SK-N-SH (cell line): ENCODE measurements at regions not wholly inside any gene's neighbourhood (a gene's known extent, or its start where the extent isn't known, plus 50 kb on each side); places are given as distances from the start of the nearest gene placed in this dataset.

Experiments used
- CTCF ChIA-PET: fragments of 300-600, 350-600 bp; formaldehyde crosslinking; extraction: SDS; loops from one replicate; lab custom pipeline; 2021; lab: Yijun Ruan, JAX
- POLR2A ChIA-PET: fragments of 350-600 bp; sonication (Branson Sonifier 250); formaldehyde crosslinking; extraction: SDS; loops from one replicate; lab custom pipeline; 2020; ENCODE audit warnings: antibody characterized with exemption, inconsistent platforms; lab: Yijun Ruan, JAX
- DNase-seq: peaks from one replicate; pipeline ENCODE4 v3.0.0; 2012
- H2AFZ ChIP-seq: fragments of 200-600 bp; sonication (generic); 2 replicates; pipeline ENCODE4 v1.8.1; 2016; ENCODE audit warnings: antibody characterized with exemption, mild to moderate bottlenecking, low read depth
- H3F3A ChIP-seq: fragments of 200-600 bp; sonication (generic); replicated peaks from 2 replicates; pipeline ENCODE3; 2016; ENCODE audit warnings: antibody characterized with exemption, mild to moderate bottlenecking; ENCODE audit not compliant: insufficient read depth
- H3K27ac ChIP-seq, 2 experiments: fragments of 200-500 bp in 1 of 2; fragments of 200-600 bp in 1 of 2; sonication (Bioruptor generic) in 1 of 2; sonication (generic), shearing (Covaris generic) in 1 of 2; 2 replicates each; pipeline versions ENCODE4 v1.5.1 to v1.6.1; 2014 to 2016; ENCODE audit warnings: low read depth in 2 of 2, inconsistent platforms in 1 of 2, low read length in 1 of 2, mild to moderate bottlenecking in 1 of 2, mixed read lengths in 1 of 2
- H3K27me3 ChIP-seq: fragments of 200-600 bp; sonication (generic), shearing (Covaris generic); 2 replicates; pipeline ENCODE4 v1.6.1; 2016; ENCODE audit warnings: mixed run types; ENCODE audit not compliant: insufficient read depth
- H3K36me3 ChIP-seq, 2 experiments: fragments of 200-500 bp in 1 of 2; fragments of 200-600 bp in 1 of 2; sonication (Bioruptor generic) in 1 of 2; sonication (generic) in 1 of 2; replicated peaks in 1 of 2; 2 replicates each; pipeline versions ENCODE3 to v1.5.1; 2014 to 2016; ENCODE audit warnings: low read length in 1 of 2, mild to moderate bottlenecking in 1 of 2; ENCODE audit not compliant: insufficient read depth in 2 of 2, control insufficient read depth in 1 of 2
- H3K4me1 ChIP-seq, 2 experiments: fragments of 200-500 bp in 1 of 2; fragments of 200-600 bp in 1 of 2; sonication (Bioruptor generic) in 1 of 2; sonication (generic), shearing (Covaris generic) in 1 of 2; 2 replicates each; pipeline versions ENCODE4 v1.5.1 to v1.6.1; 2014 to 2016; ENCODE audit warnings: low read depth in 1 of 2, low read length in 1 of 2, mixed run types in 1 of 2; ENCODE audit not compliant: insufficient read depth in 2 of 2, control insufficient read depth in 1 of 2
- H3K4me2 ChIP-seq: fragments of 200-600 bp; sonication (generic), shearing (Covaris generic); 2 replicates; pipeline ENCODE4 v1.6.1; 2017; ENCODE audit warnings: mixed run types
- H3K4me3 ChIP-seq, 2 experiments: fragments of 200-500 bp in 1 of 2; fragments of 200-600 bp in 1 of 2; sonication (Bioruptor generic) in 1 of 2; sonication (generic), shearing (Covaris generic) in 1 of 2; 2 replicates each; pipeline versions ENCODE4 v1.5.1 to v1.8.1; 2014 to 2016; ENCODE audit warnings: low read depth in 2 of 2, inconsistent platforms in 1 of 2, low read length in 1 of 2, mild to moderate bottlenecking in 1 of 2, mixed read lengths in 1 of 2, moderate library complexity in 1 of 2
- H3K79me2 ChIP-seq: fragments of 200-600 bp; sonication (generic); 2 replicates; pipeline ENCODE4 v1.8.1; 2017; ENCODE audit warnings: mild to moderate bottlenecking; ENCODE audit not compliant: insufficient read depth
- H3K9ac ChIP-seq: fragments of 200-600 bp; sonication (generic); 2 replicates; pipeline ENCODE4 v1.6.1; 2017; ENCODE audit warnings: mixed run types
- H3K9me2 ChIP-seq: fragments of 200-600 bp; sonication (generic); 2 replicates; pipeline ENCODE4 v1.6.1; 2017; ENCODE audit warnings: mixed run types
- H3K9me3 ChIP-seq: fragments of 200-600 bp; sonication (generic); 2 replicates; pipeline ENCODE4 v1.6.1; 2017; ENCODE audit warnings: mixed run types, mild to moderate bottlenecking, moderate library complexity
- H4K20me1 ChIP-seq: fragments of 200-600 bp; sonication (generic); 2 replicates; pipeline ENCODE4 v1.6.1; 2017; ENCODE audit warnings: mild to moderate bottlenecking, mixed run types; ENCODE audit not compliant: insufficient read depth
- ELF1 ChIP-seq: IDR thresholded peaks from 2 replicates; pipeline ENCODE4 v1.4.0; 2012
- FOSL2 ChIP-seq: IDR thresholded peaks from 2 replicates; pipeline ENCODE4 v1.4.0; 2012; ENCODE audit warnings: low read depth, mild to moderate bottlenecking, moderate library complexity, borderline replicate concordance
- FOXM1 ChIP-seq: IDR thresholded peaks from 2 replicates; pipeline ENCODE4 v1.4.0; 2012; ENCODE audit warnings: low read depth, mild to moderate bottlenecking
- GATA2 ChIP-seq: sonication (generic); formaldehyde crosslinking; IDR thresholded peaks from 2 replicates; pipeline ENCODE4 v1.5.0; 2020; ENCODE audit warnings: mild to moderate bottlenecking, missing genetic modification reagents
- MXI1 ChIP-seq: IDR thresholded peaks from 2 replicates; pipeline ENCODE4 v1.6.1; 2012; ENCODE audit warnings: mild to moderate bottlenecking, low read depth, low read length, improper control_type of control experiment
- NRF1 ChIP-seq: IDR thresholded peaks from 2 replicates; pipeline ENCODE4 v1.6.1; 2012; ENCODE audit warnings: low read depth, mild to moderate bottlenecking, low read length
- PBX3 ChIP-seq: IDR thresholded peaks from 2 replicates; pipeline ENCODE4; 2012
- RAD21 ChIP-seq: IDR thresholded peaks from 2 replicates; pipeline ENCODE4 v1.6.1; 2012; ENCODE audit warnings: mild to moderate bottlenecking, low read length
- RCOR1 ChIP-seq: fragments of 150-350 bp; IDR thresholded peaks from 2 replicates; pipeline ENCODE4 v1.6.1; 2017; ENCODE audit warnings: antibody characterized with exemption, low read length
- RXRA ChIP-seq: IDR thresholded peaks from 2 replicates; pipeline ENCODE4 v1.4.0; 2012; ENCODE audit warnings: low read depth, mild to moderate bottlenecking, borderline replicate concordance
- SMC3 ChIP-seq: IDR thresholded peaks from 2 replicates; pipeline ENCODE4 v1.6.1; 2012; ENCODE audit warnings: low read depth, low read length, improper control_type of control experiment
- TCF12 ChIP-seq: IDR thresholded peaks from 2 replicates; pipeline ENCODE4 v1.4.0; 2012
- WGBS: methylation state at CpG from one replicate; pipeline ENCODE4 v1.1.6; 2017; ENCODE audit warnings: low lambda C conversion rate; 5-methylcytosine and 5-hydroxymethylcytosine counted together
- TF ChIP-seq, protein P1 (sequence below): fragments of 150-350 bp; IDR thresholded peaks from 2 replicates; pipeline ENCODE4 v1.6.1; 2016; ENCODE audit warnings: mild to moderate bottlenecking, low read depth, low read length
- TF ChIP-seq, protein P2 (sequence below): IDR thresholded peaks from 2 replicates; pipeline ENCODE4 v1.4.0; 2012; ENCODE audit warnings: low read depth, borderline replicate concordance
- TF ChIP-seq, protein P3 (sequence below): IDR thresholded peaks from 2 replicates; pipeline ENCODE4 v1.4.0; 2012; ENCODE audit warnings: low read depth, borderline replicate concordance
- TF ChIP-seq, protein P4 (sequence below): IDR thresholded peaks from 2 replicates; pipeline ENCODE4 v1.4.0; 2012; ENCODE audit warnings: low read depth
- TF ChIP-seq, protein P5 (sequence below): fragments of 200-600 bp; sonication (generic); IDR thresholded peaks from 2 replicates; pipeline ENCODE4 v1.6.1; 2017; ENCODE audit warnings: antibody characterized with exemption, mild to moderate bottlenecking, moderate library complexity

DNA sequence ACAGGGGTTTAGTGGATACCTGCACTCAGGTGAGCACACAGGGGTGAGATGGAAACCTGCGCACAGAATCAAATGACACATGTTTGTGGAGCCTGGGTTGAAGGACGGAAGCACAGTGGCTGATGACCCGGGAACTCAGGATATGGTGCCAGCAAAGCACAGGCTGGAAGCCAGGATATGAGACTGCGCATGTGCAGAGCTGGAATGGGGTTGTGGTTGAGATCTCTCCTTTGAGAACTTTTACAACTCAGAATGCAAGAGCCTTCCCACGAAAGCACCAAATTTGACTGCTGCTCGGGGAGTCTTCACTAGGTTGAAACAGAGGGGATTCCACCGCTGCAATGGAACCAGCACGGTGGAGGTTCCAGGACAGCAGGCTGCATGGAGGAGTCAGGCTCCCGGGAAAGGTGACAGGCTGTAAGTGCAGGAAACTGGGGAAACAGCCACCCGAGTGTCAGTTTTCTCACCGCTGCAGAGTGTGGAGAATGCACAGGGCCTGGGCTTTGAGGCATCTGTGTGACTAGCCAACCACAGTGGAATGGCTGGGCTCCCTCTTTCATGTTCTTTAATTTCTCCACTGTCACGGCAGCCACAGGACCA, 133.4 kb upstream of the TCERG1L start:
- H3K27ac ChIP-seq: no peak overlapping the region
- no peaks in the 10 kb centered on the region for H3K9me2 ChIP-seq
- 40% methylated on average over 11 of the region's 12 CpGs for WGBS
- no peak overlapping the region for H3K4me3 ChIP-seq
- H3K36me3 ChIP-seq: no peaks in the 10 kb centered on the region
- no peak for DNase-seq
- CTCF ChIA-PET: interaction anchor here (1.8 kb wide), 1 partner anchor 9 kb away, joined by 11 read pairs; no protein-coding TSS in a partner anchor
- no peak overlapping the region for H3K4me2 ChIP-seq
- TF ChIP-seq, protein P1, sequence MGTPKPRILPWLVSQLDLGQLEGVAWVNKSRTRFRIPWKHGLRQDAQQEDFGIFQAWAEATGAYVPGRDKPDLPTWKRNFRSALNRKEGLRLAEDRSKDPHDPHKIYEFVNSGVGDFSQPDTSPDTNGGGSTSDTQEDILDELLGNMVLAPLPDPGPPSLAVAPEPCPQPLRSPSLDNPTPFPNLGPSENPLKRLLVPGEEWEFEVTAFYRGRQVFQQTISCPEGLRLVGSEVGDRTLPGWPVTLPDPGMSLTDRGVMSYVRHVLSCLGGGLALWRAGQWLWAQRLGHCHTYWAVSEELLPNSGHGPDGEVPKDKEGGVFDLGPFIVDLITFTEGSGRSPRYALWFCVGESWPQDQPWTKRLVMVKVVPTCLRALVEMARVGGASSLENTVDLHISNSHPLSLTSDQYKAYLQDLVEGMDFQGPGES: no peak
- TF ChIP-seq PBX3 (no peak), RAD21 (no peak), SMC3 (no peak), RCOR1 (no peak), FOSL2 (no peak), NRF1 (no peak), FOXM1 (no peak), GATA2 (CRISPR knock-in tag) (no peak), MXI1 (no peak), RXRA (no peak), ELF1 (no peak), TCF12 (no peak)
- TF ChIP-seq, protein P2, sequence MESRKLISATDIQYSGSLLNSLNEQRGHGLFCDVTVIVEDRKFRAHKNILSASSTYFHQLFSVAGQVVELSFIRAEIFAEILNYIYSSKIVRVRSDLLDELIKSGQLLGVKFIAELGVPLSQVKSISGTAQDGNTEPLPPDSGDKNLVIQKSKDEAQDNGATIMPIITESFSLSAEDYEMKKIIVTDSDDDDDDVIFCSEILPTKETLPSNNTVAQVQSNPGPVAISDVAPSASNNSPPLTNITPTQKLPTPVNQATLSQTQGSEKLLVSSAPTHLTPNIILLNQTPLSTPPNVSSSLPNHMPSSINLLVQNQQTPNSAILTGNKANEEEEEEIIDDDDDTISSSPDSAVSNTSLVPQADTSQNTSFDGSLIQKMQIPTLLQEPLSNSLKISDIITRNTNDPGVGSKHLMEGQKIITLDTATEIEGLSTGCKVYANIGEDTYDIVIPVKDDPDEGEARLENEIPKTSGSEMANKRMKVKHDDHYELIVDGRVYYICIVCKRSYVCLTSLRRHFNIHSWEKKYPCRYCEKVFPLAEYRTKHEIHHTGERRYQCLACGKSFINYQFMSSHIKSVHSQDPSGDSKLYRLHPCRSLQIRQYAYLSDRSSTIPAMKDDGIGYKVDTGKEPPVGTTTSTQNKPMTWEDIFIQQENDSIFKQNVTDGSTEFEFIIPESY: no peak
- TF ChIP-seq, protein P3, sequence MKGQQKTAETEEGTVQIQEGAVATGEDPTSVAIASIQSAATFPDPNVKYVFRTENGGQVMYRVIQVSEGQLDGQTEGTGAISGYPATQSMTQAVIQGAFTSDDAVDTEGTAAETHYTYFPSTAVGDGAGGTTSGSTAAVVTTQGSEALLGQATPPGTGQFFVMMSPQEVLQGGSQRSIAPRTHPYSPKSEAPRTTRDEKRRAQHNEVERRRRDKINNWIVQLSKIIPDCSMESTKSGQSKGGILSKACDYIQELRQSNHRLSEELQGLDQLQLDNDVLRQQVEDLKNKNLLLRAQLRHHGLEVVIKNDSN: no peak
- TF ChIP-seq, protein P4, sequence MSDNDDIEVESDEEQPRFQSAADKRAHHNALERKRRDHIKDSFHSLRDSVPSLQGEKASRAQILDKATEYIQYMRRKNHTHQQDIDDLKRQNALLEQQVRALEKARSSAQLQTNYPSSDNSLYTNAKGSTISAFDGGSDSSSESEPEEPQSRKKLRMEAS: no peak
- TF ChIP-seq, protein P5, sequence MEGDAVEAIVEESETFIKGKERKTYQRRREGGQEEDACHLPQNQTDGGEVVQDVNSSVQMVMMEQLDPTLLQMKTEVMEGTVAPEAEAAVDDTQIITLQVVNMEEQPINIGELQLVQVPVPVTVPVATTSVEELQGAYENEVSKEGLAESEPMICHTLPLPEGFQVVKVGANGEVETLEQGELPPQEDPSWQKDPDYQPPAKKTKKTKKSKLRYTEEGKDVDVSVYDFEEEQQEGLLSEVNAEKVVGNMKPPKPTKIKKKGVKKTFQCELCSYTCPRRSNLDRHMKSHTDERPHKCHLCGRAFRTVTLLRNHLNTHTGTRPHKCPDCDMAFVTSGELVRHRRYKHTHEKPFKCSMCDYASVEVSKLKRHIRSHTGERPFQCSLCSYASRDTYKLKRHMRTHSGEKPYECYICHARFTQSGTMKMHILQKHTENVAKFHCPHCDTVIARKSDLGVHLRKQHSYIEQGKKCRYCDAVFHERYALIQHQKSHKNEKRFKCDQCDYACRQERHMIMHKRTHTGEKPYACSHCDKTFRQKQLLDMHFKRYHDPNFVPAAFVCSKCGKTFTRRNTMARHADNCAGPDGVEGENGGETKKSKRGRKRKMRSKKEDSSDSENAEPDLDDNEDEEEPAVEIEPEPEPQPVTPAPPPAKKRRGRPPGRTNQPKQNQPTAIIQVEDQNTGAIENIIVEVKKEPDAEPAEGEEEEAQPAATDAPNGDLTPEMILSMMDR: no peak
- no peak overlapping the region for H3K9ac ChIP-seq
- no peaks in the 10 kb centered on the region for H3F3A ChIP-seq
- no peaks in the 10 kb centered on the region for H3K9me3 ChIP-seq
- H3K27me3 ChIP-seq: no peaks in the 10 kb centered on the region
- H3K79me2 ChIP-seq: no peaks in the 10 kb centered on the region
- no peaks in the 10 kb centered on the region for H4K20me1 ChIP-seq
- POLR2A ChIA-PET: no interaction called here
- H2AFZ ChIP-seq: no peak overlapping the region
- no peaks in the 10 kb centered on the region for H3K4me1 ChIP-seq
